ENCODE measurements at regions not wholly inside any gene's neighbourhood (a gene's known extent, or its start where the extent isn't known, plus 50 kb on each side); places are given as distances from the start of the nearest gene placed in this dataset.

DNA sequence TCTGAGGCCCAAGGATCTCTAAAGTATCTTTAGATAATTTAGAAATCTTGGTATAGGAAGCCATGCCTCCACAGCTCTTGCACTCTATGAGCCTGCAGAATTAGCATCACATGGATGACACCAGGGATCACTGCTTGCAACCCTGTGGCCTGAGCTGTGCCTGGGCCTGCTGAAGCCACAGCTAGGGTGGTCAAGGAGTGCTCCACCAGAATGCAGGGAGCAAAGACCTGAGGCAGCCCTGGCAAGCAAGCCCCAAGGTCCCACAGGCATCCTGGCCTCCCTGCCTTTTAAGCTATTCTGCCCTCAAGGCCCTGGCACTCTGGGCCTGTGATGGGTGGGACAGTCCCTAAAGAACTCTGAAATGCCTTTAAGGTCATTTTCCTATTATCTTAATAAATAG lies 105.2 kb upstream of the NALF2 start:
- no peaks in the 10 kb centered on the region for H3K27me3 ChIP-seq (ENCODE audit: control insufficient read depth, insufficient read depth, low read length)
- ChIA-PET CTCF (no interaction called here), POLR2A (no interaction called here)
- no peak for TF ChIP-seq SIN3A (IDR thresholded peaks at IDR 0.05; ENCODE audit: borderline replicate concordance, insufficient read depth, low read depth, low read length)
- no peak for TF ChIP-seq TCF7L2 (IDR thresholded peaks at IDR 0.05; ENCODE audit: low read depth, low read length)
- TF ChIP-seq, protein P1, sequence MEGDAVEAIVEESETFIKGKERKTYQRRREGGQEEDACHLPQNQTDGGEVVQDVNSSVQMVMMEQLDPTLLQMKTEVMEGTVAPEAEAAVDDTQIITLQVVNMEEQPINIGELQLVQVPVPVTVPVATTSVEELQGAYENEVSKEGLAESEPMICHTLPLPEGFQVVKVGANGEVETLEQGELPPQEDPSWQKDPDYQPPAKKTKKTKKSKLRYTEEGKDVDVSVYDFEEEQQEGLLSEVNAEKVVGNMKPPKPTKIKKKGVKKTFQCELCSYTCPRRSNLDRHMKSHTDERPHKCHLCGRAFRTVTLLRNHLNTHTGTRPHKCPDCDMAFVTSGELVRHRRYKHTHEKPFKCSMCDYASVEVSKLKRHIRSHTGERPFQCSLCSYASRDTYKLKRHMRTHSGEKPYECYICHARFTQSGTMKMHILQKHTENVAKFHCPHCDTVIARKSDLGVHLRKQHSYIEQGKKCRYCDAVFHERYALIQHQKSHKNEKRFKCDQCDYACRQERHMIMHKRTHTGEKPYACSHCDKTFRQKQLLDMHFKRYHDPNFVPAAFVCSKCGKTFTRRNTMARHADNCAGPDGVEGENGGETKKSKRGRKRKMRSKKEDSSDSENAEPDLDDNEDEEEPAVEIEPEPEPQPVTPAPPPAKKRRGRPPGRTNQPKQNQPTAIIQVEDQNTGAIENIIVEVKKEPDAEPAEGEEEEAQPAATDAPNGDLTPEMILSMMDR (IDR thresholded peaks at IDR 0.05), result no peak
- TF ChIP-seq POLR2AphosphoS5 (IDR thresholded peaks at IDR 0.05; ENCODE audit: low read depth, low read length), result no peak
- DNase-seq (ENCODE audit: low read depth, low spot score), result no peak
- H3K27ac ChIP-seq (ENCODE audit: low read length), result no peak overlapping the region
- H3K4me1 ChIP-seq (ENCODE audit: control insufficient read depth, insufficient read depth, low read length), result no peaks in the 10 kb centered on the region
- intact Hi-C loops (cut with micrococcal nuclease; ENCODE audit: unreplicated experiment) (no loop called here), in situ Hi-C loops (cut with HindIII; ENCODE audit: low pct_unique_long_range_greater_than_20kb, low sequenced_read_pairs) (no loop called here)
- BruUV-seq (replicated peaks), result no TSS peak
- no peak for ATAC-seq
- H3K4me3 ChIP-seq (ENCODE audit: low read depth in 2 of 2, low read length in 2 of 2), result no peak overlapping the region
- no peaks in the 10 kb centered on the region for H3K9me3 ChIP-seq (ENCODE audit: control insufficient read depth, insufficient read depth, low read depth, low read length)
- H3K36me3 ChIP-seq (ENCODE audit: control insufficient read depth, insufficient read depth, low read length), result no peaks in the 10 kb centered on the region

DNA sequence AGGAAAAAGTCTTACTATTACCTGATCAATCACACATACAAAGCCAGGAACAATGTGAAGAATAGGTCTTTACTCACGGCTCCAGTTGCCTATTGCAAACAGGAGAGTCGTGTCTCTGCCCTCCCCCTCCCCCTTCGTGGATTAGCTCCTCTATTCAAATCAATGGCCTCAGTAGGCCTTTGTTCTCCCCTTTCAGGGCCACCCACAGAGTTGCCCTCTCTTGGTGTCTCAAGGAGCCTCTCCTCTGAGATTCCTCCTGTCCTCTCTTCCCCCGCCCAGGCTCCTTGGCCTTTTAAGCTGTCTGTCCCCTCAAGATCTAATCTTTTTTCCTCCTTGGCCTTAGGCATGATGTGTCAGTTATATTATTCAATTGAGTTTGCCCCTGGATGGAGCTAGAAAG lies 107.2 kb upstream of the NALF2 start:
- DNase-seq (ENCODE audit: low read depth, low spot score) (no peak), ATAC-seq (no peak)
- intact Hi-C loops (cut with micrococcal nuclease; ENCODE audit: unreplicated experiment) (no loop called here), in situ Hi-C loops (cut with HindIII; ENCODE audit: low pct_unique_long_range_greater_than_20kb, low sequenced_read_pairs) (no loop called here)
- POLR2A ChIA-PET, result interaction anchor here (0.7 kb wide), 1 partner anchor 28 kb away, joined by 5 read pairs; no protein-coding TSS in a partner anchor
- Histone ChIP-seq H3K27me3 (ENCODE audit: control insufficient read depth, insufficient read depth, low read length) (no peaks in the 10 kb centered on the region), H3K27ac (ENCODE audit: low read length) (no peak overlapping the region), H3K4me3 (ENCODE audit: low read depth in 2 of 2, low read length in 2 of 2) (no peak overlapping the region), H3K4me1 (ENCODE audit: control insufficient read depth, insufficient read depth, low read length) (no peaks in the 10 kb centered on the region), H3K9me3 (ENCODE audit: control insufficient read depth, insufficient read depth, low read depth, low read length) (no peaks in the 10 kb centered on the region), H3K36me3 (ENCODE audit: control insufficient read depth, insufficient read depth, low read length) (no peaks in the 10 kb centered on the region)
- TF ChIP-seq, protein P2, sequence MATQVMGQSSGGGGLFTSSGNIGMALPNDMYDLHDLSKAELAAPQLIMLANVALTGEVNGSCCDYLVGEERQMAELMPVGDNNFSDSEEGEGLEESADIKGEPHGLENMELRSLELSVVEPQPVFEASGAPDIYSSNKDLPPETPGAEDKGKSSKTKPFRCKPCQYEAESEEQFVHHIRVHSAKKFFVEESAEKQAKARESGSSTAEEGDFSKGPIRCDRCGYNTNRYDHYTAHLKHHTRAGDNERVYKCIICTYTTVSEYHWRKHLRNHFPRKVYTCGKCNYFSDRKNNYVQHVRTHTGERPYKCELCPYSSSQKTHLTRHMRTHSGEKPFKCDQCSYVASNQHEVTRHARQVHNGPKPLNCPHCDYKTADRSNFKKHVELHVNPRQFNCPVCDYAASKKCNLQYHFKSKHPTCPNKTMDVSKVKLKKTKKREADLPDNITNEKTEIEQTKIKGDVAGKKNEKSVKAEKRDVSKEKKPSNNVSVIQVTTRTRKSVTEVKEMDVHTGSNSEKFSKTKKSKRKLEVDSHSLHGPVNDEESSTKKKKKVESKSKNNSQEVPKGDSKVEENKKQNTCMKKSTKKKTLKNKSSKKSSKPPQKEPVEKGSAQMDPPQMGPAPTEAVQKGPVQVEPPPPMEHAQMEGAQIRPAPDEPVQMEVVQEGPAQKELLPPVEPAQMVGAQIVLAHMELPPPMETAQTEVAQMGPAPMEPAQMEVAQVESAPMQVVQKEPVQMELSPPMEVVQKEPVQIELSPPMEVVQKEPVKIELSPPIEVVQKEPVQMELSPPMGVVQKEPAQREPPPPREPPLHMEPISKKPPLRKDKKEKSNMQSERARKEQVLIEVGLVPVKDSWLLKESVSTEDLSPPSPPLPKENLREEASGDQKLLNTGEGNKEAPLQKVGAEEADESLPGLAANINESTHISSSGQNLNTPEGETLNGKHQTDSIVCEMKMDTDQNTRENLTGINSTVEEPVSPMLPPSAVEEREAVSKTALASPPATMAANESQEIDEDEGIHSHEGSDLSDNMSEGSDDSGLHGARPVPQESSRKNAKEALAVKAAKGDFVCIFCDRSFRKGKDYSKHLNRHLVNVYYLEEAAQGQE (IDR thresholded peaks at IDR 0.05; ENCODE audit: insufficient read depth in 1 of 2, low read depth in 2 of 2, low read length in 1 of 2), result no peak
- TF ChIP-seq TCF7L2 (IDR thresholded peaks at IDR 0.05; ENCODE audit: low read depth, low read length), result no peak
- no peak for TF ChIP-seq POLR2AphosphoS5 (IDR thresholded peaks at IDR 0.05; ENCODE audit: low read depth, low read length)
- TF ChIP-seq, protein P1 (IDR thresholded peaks at IDR 0.05), result no peak
- TF ChIP-seq SIN3A (IDR thresholded peaks at IDR 0.05; ENCODE audit: borderline replicate concordance, insufficient read depth, low read depth, low read length), result no peak
- CTCF ChIA-PET, result no interaction called here
- BruUV-seq (replicated peaks), result no TSS peak
